Spleen (tissue), 11 donors: ENCODE measurements at regions not wholly inside any gene's neighbourhood (a gene's known extent, or its start where the extent isn't known, plus 50 kb on each side); places are given as distances from the start of the nearest gene placed in this dataset.
"Not testable (repeated sequence)": the region's sequence is repeated elsewhere in the genome, so short reads cannot be mapped to it uniquely, and the experiment has no call there.

Experiments used
- DNase-seq: peaks from one replicate; pipeline ENCODE4 v3.0.0-alpha.2; 2020
- H3K27ac ChIP-seq, 8 donors: fragments of 200-600 bp; sonication (generic) in 7 of 8; 1 replicate in 4 of 8; 2 replicates in 4 of 8; pipeline versions ENCODE4 v1.5.0 to v1.8.0; 2016 to 2021; ENCODE audit warnings: inconsistent platforms in 4 of 8, mild to moderate bottlenecking in 4 of 8, moderate library complexity in 1 of 8
- H3K27me3 ChIP-seq, 7 donors: fragments of 200-600 bp; sonication (generic) in 6 of 7; replicated peaks in 1 of 7; 1 replicate in 4 of 7; 2 replicates in 3 of 7; pipeline versions ENCODE4 v1.5.0 to v1.8.0; 2016 to 2021; ENCODE audit warnings: inconsistent platforms in 3 of 7, mild to moderate bottlenecking in 1 of 7
- H3K36me3 ChIP-seq, 6 donors: fragments of 200-600 bp; sonication (generic) in 5 of 6; 1 replicate in 4 of 6; 2 replicates in 2 of 6; pipeline versions ENCODE4 v1.5.0 to v1.8.0; 2016 to 2021; ENCODE audit warnings: inconsistent platforms in 2 of 6
- H3K4me1 ChIP-seq, 6 donors: fragments of 200-600 bp; sonication (generic) in 5 of 6; 1 replicate in 3 of 6; 2 replicates in 3 of 6; pipeline versions ENCODE4 v1.5.0 to v1.8.0; 2016 to 2021; ENCODE audit warnings: inconsistent platforms in 3 of 6
- H3K4me3 ChIP-seq, 8 donors: fragments of 200-600 bp; sonication (generic) in 7 of 8; 1 replicate in 4 of 8; 2 replicates in 4 of 8; pipeline versions ENCODE4 v1.5.0 to v1.8.0; 2016 to 2021; ENCODE audit warnings: inconsistent platforms in 4 of 8, mild to moderate bottlenecking in 4 of 8, moderate library complexity in 2 of 8
- H3K9me3 ChIP-seq, 8 donors: fragments of 200-600 bp; sonication (generic) in 7 of 8; 1 replicate in 4 of 8; 2 replicates in 4 of 8; pipeline versions ENCODE4 v1.5.0 to v1.8.0; 2016 to 2021; ENCODE audit warnings: inconsistent platforms in 4 of 8
- CTCF ChIP-seq, 11 experiments: fragments of 200-600 bp in 7 of 11; fragments of 450-650 bp in 4 of 11; sonication (generic) in 4 of 11; IDR thresholded peaks in 8 of 11; conservative IDR thresholded peaks in 3 of 11; 1 replicate in 7 of 11; 2 replicates in 4 of 11; pipeline versions ENCODE4 v1.4.0 to v1.8.0; 2016 to 2021; ENCODE audit warnings: antibody characterized with exemption in 11 of 11, inconsistent platforms in 4 of 11, mild to moderate bottlenecking in 1 of 11
- POLR2A ChIP-seq, 3 donors: fragments of 450-650 bp; IDR thresholded peaks; one replicate each; pipeline ENCODE4 v1.5.1; 2017; ENCODE audit warnings: antibody characterized with exemption in 3 of 3, mild to moderate bottlenecking in 1 of 3
- POLR2AphosphoS5 ChIP-seq, 3 donors: sonication (generic); formaldehyde crosslinking; IDR thresholded peaks; one replicate each; pipeline ENCODE4 v1.5.1; 2017; ENCODE audit warnings: antibody characterized with exemption in 3 of 3
- WGBS, 5 donors: extraction: QIAGEN DNeasy Blood & Tissue Kit in 3 of 5; methylation state at CpG; one replicate each; pipeline versions ENCODE4 v1.1.5 to v1.1.7; 2013 to 2018; 5-methylcytosine and 5-hydroxymethylcytosine counted together
- intact Hi-C: fragments of 100-400 bp; cut with DNase I; formaldehyde crosslinking; loops from one replicate; pipeline ENCODE4 v1.15.0; 2023; ENCODE audit warnings: low total_unique reads
- donor health status: healthy with polysubstance abuse.
- donor health status: DM: no; HTN: no; CAD: no; lungs with moderate emphysema.
- donor health status: DM: no; HTN: no; CAD: no.
- donor health status: Bipolar disorder and iron deficiency.
- donor health status: healthy.
- donor health status: DM: no; HTN: no; CAD: no.
- donor health status: DM: yes; HTN: yes; CAD: no.

- H3K36me3 ChIP-seq: no peaks in the 10 kb centered on the region
- no peak overlapping the region for H3K27ac ChIP-seq
- no peak overlapping the region for H3K4me3 ChIP-seq
- intact Hi-C loops: no loop called here
- peaks cover 0 to 10% (median 0%) of the 10 kb centered on the region in 7 donors for H3K27me3 ChIP-seq
- whole genome bisulfite sequencing, 5 donors: 76 to 85% (median 84%) methylated on average over 4 of the region's 4 CpGs
- TF ChIP-seq POLR2AphosphoS5 (IDR thresholded peaks at IDR 0.05): no peak
- no peak for TF ChIP-seq CTCF (IDR thresholded peaks at IDR 0.05 in 8 of 11, conservative IDR thresholded peaks at IDR 0.05 in 3 of 11)
- TF ChIP-seq POLR2A (IDR thresholded peaks at IDR 0.05): no peak
- no peaks in the 10 kb centered on the region for H3K9me3 ChIP-seq
- no peaks in the 10 kb centered on the region for H3K4me1 ChIP-seq
- DNase-seq: no peak
Observed at GRCh38 chr15:60162968-60163355, 158.9 kb downstream of the FOXB1 start.

DNA sequence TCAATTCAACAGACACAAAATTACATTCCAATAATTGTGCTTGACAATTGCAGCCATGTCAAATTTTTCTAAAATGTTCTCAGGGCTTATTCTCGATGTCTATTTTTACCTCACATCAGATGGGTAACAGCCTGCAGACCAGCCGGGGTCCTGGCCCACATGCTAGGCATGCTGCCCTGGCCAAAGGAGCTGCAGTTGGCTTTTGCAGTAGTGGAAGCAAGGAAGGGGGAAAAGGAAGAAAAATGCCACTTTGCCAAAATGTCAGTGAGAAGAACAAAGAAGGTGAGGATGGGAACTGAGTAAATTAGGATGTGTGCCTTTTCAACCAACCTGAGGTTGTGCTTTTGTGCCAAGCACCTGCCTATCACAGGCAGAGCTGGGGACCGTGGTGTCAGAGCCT is 161.0 kb downstream of the FOXB1 start:
- H3K36me3 ChIP-seq: no peaks in the 10 kb centered on the region
- no peak overlapping the region for H3K27ac ChIP-seq
- no peak for TF ChIP-seq CTCF (IDR thresholded peaks at IDR 0.05 in 8 of 11, conservative IDR thresholded peaks at IDR 0.05 in 3 of 11)
- no peak for TF ChIP-seq POLR2AphosphoS5 (IDR thresholded peaks at IDR 0.05)
- no peak for TF ChIP-seq POLR2A (IDR thresholded peaks at IDR 0.05)
- WGBS, 5 donors: 82 to 92% (median 85%) methylated on average over 3 of the region's 3 CpGs
- DNase-seq: no peak
- no peak overlapping the region for H3K4me3 ChIP-seq
- intact Hi-C loops: no loop called here
- H3K9me3 ChIP-seq: no peaks in the 10 kb centered on the region
- no peaks in the 10 kb centered on the region for H3K4me1 ChIP-seq
- H3K27me3 ChIP-seq: peaks cover 0 to 10% (median 0%) of the 10 kb centered on the region in 7 donors

DNA sequence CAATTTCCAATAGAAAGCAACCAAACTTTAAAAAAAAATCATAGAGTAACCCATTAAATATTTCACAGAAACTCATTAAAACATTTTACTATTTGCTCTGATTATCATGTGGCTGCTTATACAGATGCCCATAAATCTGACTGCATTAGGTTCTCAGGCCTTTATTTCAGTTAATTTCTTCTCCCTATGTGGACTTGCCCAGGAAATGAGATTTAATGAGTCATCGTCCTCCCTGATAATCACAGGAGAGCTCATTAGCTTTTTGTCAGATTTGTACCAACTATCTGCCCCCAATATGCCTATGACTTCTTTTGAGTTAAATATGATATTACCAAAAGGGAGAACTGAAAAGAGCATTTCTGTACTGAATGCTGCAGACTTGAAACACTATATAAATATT is 168.0 kb downstream of the FOXB1 start:
- DNase-seq: no peak
- intact Hi-C loops: loop anchor here (10.0 kb wide), 1 partner anchor 247 kb away; no protein-coding TSS in a partner anchor
- Histone ChIP-seq H3K27me3 (no peaks in the 10 kb centered on the region), H3K27ac (no peak overlapping the region), H3K9me3 (no peaks in the 10 kb centered on the region), H3K36me3 (no peaks in the 10 kb centered on the region), H3K4me3 (no peak overlapping the region), H3K4me1 (no peaks in the 10 kb centered on the region)
- TF ChIP-seq CTCF (IDR thresholded peaks at IDR 0.05 in 8 of 11, conservative IDR thresholded peaks at IDR 0.05 in 3 of 11) (no peak), POLR2A (IDR thresholded peaks at IDR 0.05) (no peak), POLR2AphosphoS5 (IDR thresholded peaks at IDR 0.05) (no peak)
- WGBS, 5 donors: 20 to 39% (median 29%) methylated on average over 1 of the region's 1 CpG

DNA sequence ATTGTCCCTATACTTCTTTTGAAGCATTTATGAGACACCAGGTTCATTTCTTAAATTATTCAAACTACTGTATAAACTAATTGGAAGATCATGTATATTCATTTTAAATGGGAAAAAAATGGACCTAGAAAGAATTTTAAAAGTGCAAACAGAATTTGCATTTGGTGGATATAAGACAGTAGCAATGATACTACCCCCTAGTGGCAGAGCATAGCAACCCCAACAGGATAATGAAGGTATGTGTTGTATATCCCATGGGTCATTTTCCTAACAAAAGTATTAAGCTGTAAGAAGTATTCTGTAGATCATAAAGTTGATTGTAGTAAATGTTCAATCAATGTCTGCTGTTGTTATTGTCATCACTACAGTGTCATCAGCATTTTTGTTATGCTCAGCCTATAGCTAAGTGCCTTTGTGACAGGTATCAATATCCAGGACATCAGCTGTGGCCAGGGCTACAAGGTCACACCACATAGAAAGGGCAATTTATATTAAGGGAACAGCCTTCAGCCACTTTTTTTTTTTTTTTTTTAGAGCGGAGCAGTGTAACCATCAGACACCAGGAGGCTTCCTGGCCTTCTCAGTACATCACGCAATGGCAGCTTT is 175.8 kb downstream of the FOXB1 start:
- TF ChIP-seq POLR2A (IDR thresholded peaks at IDR 0.05) (no peak), POLR2AphosphoS5 (IDR thresholded peaks at IDR 0.05) (no peak), CTCF (IDR thresholded peaks at IDR 0.05 in 8 of 11, conservative IDR thresholded peaks at IDR 0.05 in 3 of 11) (peak; percentile 47 to 82 (median 69))
- H3K4me3 ChIP-seq: no peak overlapping the region
- H3K27me3 ChIP-seq: peaks cover 0 to 13% (median 0%) of the 10 kb centered on the region in 7 donors
- no peaks in the 10 kb centered on the region for H3K36me3 ChIP-seq
- H3K4me1 ChIP-seq: no peaks in the 10 kb centered on the region
- H3K9me3 ChIP-seq: no peaks in the 10 kb centered on the region
- no peak for DNase-seq
- H3K27ac ChIP-seq: no peak overlapping the region
- 68 to 74% (median 71%) methylated on average over 2 of the region's 2 CpGs for WGBS, 5 donors
- intact Hi-C loops: loop anchor here (10.0 kb wide), 2 partner anchors 255 to 455 kb away; no protein-coding TSS in a partner anchor

GRCh38 chr15:60181957-60182356 is 177.8 kb downstream of the FOXB1 start:
- not testable (repeated sequence) for DNase-seq, H3K27ac ChIP-seq, H3K4me3 ChIP-seq, H3K9me3 ChIP-seq, H3K36me3 ChIP-seq, H3K4me1 ChIP-seq
- H3K27me3 ChIP-seq: peaks cover 0 to 27% (median 0%) of the 10 kb centered on the region in 7 donors
- WGBS, 5 donors: 82 to 95% (median 94%) methylated on average over 11 of the region's 11 CpGs
- intact Hi-C loops: loop anchor here (10.0 kb wide), 1 partner anchor 457 kb away; no protein-coding TSS in a partner anchor
